Naive thymus-derived CD8-positive, alpha-beta T cell (primary cell): ENCODE measurements at regions not wholly inside any gene's neighbourhood (a gene's known extent, or its start where the extent isn't known, plus 50 kb on each side); places are given as distances from the start of the nearest gene placed in this dataset.

Experiments used
- ATAC-seq, 2 donors: fragments of 150-1000 bp; cut with Tn5 transposase in 1 of 2; sonication (Bioruptor Pico), chemical (Tn5 transposase) in 1 of 2; 1 replicate in 1 of 2; 2 replicates in 1 of 2; pipeline ENCODE4 v1.10.0; 2021; ENCODE audit warnings: mild to moderate bottlenecking in 2 of 2, moderate library complexity in 2 of 2
- POLR2A ChIA-PET: fragments of 350-600 bp; sonication (Branson Sonifier 250); formaldehyde crosslinking; loops from one replicate; lab custom pipeline; 2021; ENCODE audit warnings: antibody characterized with exemption; lab: Charles Lee
- DNase-seq, 10 donors: peaks; one replicate each; pipeline versions ENCODE4 v3.0.0 to v3.0.0-alpha.2; 2020 to 2022
- H3K27ac Mint-ChIP-seq, 10 donors: one replicate each; pipeline ENCODE4 v1.8.0; 2020 to 2022; ENCODE audit warnings: mild to moderate bottlenecking in 10 of 10, mixed read lengths in 10 of 10, moderate library complexity in 4 of 10, inconsistent platforms in 1 of 10
- H3K27me3 Mint-ChIP-seq, 5 donors: one replicate each; pipeline ENCODE4 v1.8.0; 2021 to 2022; ENCODE audit warnings: mixed read lengths in 5 of 5
- H3K36me3 Mint-ChIP-seq, 3 donors: one replicate each; pipeline ENCODE4 v1.8.0; 2020 to 2022; ENCODE audit warnings: mixed read lengths in 3 of 3, mild to moderate bottlenecking in 2 of 3, inconsistent platforms in 1 of 3
- H3K4me1 Mint-ChIP-seq, 4 donors: one replicate each; pipeline ENCODE4 v1.8.0; 2021 to 2022; ENCODE audit warnings: mixed read lengths in 4 of 4
- H3K4me3 Mint-ChIP-seq, 10 donors: one replicate each; pipeline ENCODE4 v1.8.0; 2020 to 2022; ENCODE audit warnings: mild to moderate bottlenecking in 10 of 10, mixed read lengths in 10 of 10, moderate library complexity in 6 of 10, inconsistent platforms in 1 of 10
- H3K9me3 Mint-ChIP-seq, 9 donors: one replicate each; pipeline ENCODE4 v1.8.0; 2020 to 2022; ENCODE audit warnings: mixed read lengths in 9 of 9, mild to moderate bottlenecking in 3 of 9, inconsistent platforms in 1 of 9, moderate library complexity in 1 of 9

- Mint-ChIP-seq H3K9me3 (peaks cover 0 to 28% (median 9%) of the 10 kb centered on the region in 9 donors), H3K27ac (peak overlapping the region in 3 of 10 donors; percentile 62 to 83 (median 81)), H3K27me3 (no peaks in the 10 kb centered on the region), H3K4me1 (peaks cover 4 to 20% (median 13%) of the 10 kb centered on the region in 4 donors), H3K36me3 (peaks cover 0 to 16% (median 0%) of the 10 kb centered on the region in 3 donors), H3K4me3 (no peak overlapping the region)
- DNase-seq, result no peak
- POLR2A ChIA-PET, result no interaction called here
- no peak for ATAC-seq
These were observed 109.4 kb upstream of the FAM9C start for GRCh38 chrX:13153796-13154195.

- Mint-ChIP-seq H3K27ac (peak overlapping the region in 9 of 10 donors; percentile 21 to 95 (median 86)), H3K4me3 (peak overlapping the region in 2 of 10 donors; percentile 49 to 59), H3K4me1 (peaks cover 4 to 20% (median 13%) of the 10 kb centered on the region in 4 donors), H3K27me3 (no peaks in the 10 kb centered on the region), H3K9me3 (peaks cover 0 to 30% (median 9%) of the 10 kb centered on the region in 9 donors), H3K36me3 (peaks cover 0 to 16% (median 0%) of the 10 kb centered on the region in 3 donors)
- POLR2A ChIA-PET, result interaction anchor here (1.1 to 1.2 kb wide), 2 partner anchors 15 to 65 kb away, joined by 3 to 4 read pairs; no protein-coding TSS in a partner anchor
- DNase-seq, result no peak
- ATAC-seq, result no peak
These were observed 108.2 kb upstream of the FAM9C start for GRCh38 chrX:13152518-13153185.

- peak in 8 of 10 donors; percentile 44 to 78 (median 62) for DNase-seq
- ATAC-seq, result peak; percentile 88 to 95
- Mint-ChIP-seq H3K9me3 (peaks cover 0 to 36% (median 9%) of the 10 kb centered on the region in 9 donors), H3K4me3 (peak overlapping the region in 8 of 10 donors; percentile 1 to 74 (median 60)), H3K36me3 (peaks cover 0 to 20% (median under 1%) of the 10 kb centered on the region in 3 donors), H3K27me3 (no peaks in the 10 kb centered on the region), H3K4me1 (peaks cover 4 to 20% (median 13%) of the 10 kb centered on the region in 4 donors), H3K27ac (peak overlapping the region; percentile 63 to 95 (median 87))
- POLR2A ChIA-PET, result interaction anchor here (1.1 to 1.2 kb wide), 2 partner anchors 16 to 65 kb away, joined by 3 to 4 read pairs; no protein-coding TSS in a partner anchor
These were observed 107.6 kb upstream of the FAM9C start for GRCh38 chrX:13151828-13152517.

DNA sequence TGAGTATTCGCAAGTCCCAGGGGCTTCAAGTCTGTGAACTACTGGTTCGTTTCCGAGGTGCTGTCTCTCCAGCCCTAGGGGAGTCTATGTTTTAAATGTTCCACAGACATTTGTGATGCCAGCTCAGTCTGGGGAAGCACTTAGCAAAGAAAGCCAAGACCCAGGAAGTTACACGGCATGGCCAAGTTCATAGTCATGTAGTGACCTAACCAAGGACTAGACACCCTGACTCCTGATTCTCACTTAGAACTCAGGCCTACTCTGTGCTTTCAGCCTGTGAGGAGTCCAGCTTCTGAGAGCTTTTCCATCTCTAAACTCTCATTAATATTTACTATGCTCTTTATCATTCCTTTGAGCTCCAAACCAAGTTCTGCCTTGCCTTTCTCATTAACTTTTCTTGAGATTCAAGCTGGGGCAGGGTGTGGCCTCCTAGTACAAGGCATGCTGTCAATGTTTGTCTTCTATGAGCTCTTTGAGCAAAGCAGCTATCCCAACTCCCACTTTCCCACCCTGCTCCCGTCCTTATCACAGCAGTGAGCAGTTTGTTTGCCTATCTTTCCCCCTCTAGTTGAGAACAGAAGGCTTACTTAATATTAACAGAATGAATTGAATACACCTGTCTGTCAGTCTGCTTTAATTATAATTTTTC lies 105.4 kb upstream of the FAM9C start:
- Mint-ChIP-seq H3K36me3 (peaks cover 0 to 24% (median 5%) of the 10 kb centered on the region in 3 donors), H3K27me3 (no peaks in the 10 kb centered on the region), H3K27ac (peak overlapping the region in 3 of 10 donors; percentile 30 to 56 (median 49)), H3K4me1 (peaks cover 4 to 20% (median 13%) of the 10 kb centered on the region in 4 donors), H3K9me3 (peaks cover 0 to 52% (median 10%) of the 10 kb centered on the region in 9 donors), H3K4me3 (no peak overlapping the region)
- ATAC-seq (no peak), DNase-seq (no peak)
- POLR2A ChIA-PET, result no interaction called here

DNA sequence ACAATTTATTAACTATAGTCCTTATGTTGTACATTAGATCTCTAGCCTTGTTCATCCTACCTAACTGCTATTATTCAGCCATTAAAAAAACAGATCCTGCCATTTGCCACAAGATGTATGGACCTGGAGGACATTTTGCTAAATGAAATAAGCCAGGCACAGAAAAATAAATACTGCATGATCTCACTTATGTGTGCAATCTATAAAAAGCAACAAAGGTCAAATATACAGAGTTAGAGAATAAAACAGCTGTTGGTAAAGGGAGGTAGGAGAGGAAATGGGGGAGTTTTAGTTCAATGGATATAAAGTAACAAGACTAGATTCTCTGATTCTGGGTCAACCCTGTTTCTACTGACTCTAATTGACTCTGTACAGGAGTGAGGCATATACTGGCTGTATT lies 103.3 kb upstream of the FAM9C start:
- H3K36me3 Mint-ChIP-seq, result peaks cover 0 to 14% (median 5%) of the 10 kb centered on the region in 3 donors
- peaks cover 3 to 23% (median 12%) of the 10 kb centered on the region in 4 donors for H3K4me1 Mint-ChIP-seq
- peaks cover 0 to 32% (median 6%) of the 10 kb centered on the region in 9 donors for H3K9me3 Mint-ChIP-seq
- ATAC-seq (no peak), DNase-seq (no peak)
- no peak overlapping the region for H3K4me3 Mint-ChIP-seq
- POLR2A ChIA-PET, result no interaction called here
- no peak overlapping the region for H3K27ac Mint-ChIP-seq
- H3K27me3 Mint-ChIP-seq, result no peaks in the 10 kb centered on the region

- H3K4me3 Mint-ChIP-seq, result no peak overlapping the region
- ATAC-seq, result no peak
- DNase-seq, result no peak
- peaks cover 0 to 14% (median 5%) of the 10 kb centered on the region in 3 donors for H3K36me3 Mint-ChIP-seq
- peaks cover 0 to 31% (median 6%) of the 10 kb centered on the region in 9 donors for H3K9me3 Mint-ChIP-seq
- peak overlapping the region in 1 of 10 donors; percentile 80 for H3K27ac Mint-ChIP-seq
- H3K4me1 Mint-ChIP-seq, result peaks cover 3 to 19% (median 12%) of the 10 kb centered on the region in 4 donors
- no peaks in the 10 kb centered on the region for H3K27me3 Mint-ChIP-seq
- POLR2A ChIA-PET, result no interaction called here
These were observed 102.7 kb upstream of the FAM9C start for GRCh38 chrX:13147147-13147546.

DNA sequence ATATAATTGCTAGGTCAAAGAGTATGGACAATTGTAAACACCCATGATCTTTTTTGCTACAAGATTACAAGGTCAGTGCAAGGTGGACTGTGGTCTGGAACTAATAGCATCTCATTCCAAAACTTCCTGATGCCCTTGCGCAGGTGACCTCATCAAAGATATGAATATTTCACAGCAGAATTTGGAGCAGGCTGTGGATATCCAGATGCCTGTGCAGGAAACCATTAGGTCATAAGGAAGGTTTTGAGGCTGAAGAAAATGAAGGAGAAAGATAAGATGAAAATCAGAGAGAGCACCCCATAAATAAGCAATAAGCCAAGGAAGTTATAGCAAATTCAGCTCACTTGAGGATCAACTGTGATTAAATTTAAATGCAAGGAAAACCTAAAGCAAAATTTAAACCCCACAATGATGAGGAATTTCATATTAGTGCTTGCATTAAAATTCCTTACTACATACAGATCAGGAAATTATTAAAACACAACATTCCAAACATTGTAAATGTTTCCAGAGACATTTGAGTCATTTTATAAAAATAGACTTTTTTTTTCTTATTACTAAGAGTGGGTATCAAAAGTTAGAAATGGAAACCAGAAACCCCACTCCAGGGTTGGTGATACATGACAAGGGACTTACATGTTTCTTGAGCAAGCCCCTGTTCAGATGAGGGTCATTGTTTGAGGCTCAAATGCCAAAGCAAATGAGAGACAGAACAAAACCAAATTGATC lies 100.7 kb upstream of the FAM9C start:
- peaks cover 0 to 14% (median 5%) of the 10 kb centered on the region in 3 donors for H3K36me3 Mint-ChIP-seq
- no peak for ATAC-seq
- H3K9me3 Mint-ChIP-seq, result peaks cover 0 to 31% (median 6%) of the 10 kb centered on the region in 9 donors
- H3K4me3 Mint-ChIP-seq, result no peak overlapping the region
- POLR2A ChIA-PET, result no interaction called here
- peaks cover 0 to 8% (median 5%) of the 10 kb centered on the region in 4 donors for H3K4me1 Mint-ChIP-seq
- H3K27ac Mint-ChIP-seq, result no peak overlapping the region
- H3K27me3 Mint-ChIP-seq, result no peaks in the 10 kb centered on the region
- no peak for DNase-seq

- Mint-ChIP-seq H3K27me3 (no peaks in the 10 kb centered on the region), H3K36me3 (peaks cover 0 to 14% (median 5%) of the 10 kb centered on the region in 3 donors), H3K27ac (peak overlapping the region in 1 of 10 donors; percentile 53), H3K9me3 (peaks cover 0 to 27% (median 5%) of the 10 kb centered on the region in 9 donors), H3K4me3 (peak overlapping the region in 1 of 10 donors; percentile 23), H3K4me1 (peaks cover 0 to 9% (median 3%) of the 10 kb centered on the region in 4 donors)
- POLR2A ChIA-PET, result no interaction called here
- ATAC-seq (no peak), DNase-seq (no peak)
These were observed 98.5 kb upstream of the FAM9C start for GRCh38 chrX:13142891-13143290.

DNA sequence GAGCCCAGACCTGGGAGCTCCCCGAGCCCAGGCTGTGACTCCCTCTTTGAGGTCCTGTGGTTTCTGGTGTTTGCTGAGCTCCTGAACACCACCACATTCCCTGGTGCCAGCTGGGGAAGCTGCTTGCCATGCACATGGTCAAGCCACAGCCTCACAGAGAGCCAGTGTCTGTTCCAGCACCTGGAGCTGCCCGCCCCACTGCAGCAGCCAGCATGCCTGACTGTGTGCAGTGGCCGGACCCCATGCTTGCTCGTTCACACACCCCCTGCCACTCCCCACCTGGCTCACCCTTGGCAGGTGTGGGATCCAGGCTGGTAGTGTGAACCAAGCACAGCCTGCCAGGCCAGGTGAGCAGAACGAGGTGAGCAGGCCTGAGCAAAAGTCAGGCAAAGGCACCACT lies 95.6 kb upstream of the FAM9C start:
- Mint-ChIP-seq H3K27me3 (no peaks in the 10 kb centered on the region), H3K4me1 (peaks cover 0 to 9% (median 3%) of the 10 kb centered on the region in 4 donors), H3K9me3 (peaks cover 0 to 5% (median 1%) of the 10 kb centered on the region in 9 donors), H3K27ac (no peak overlapping the region), H3K36me3 (peaks cover 0 to 3% (median 0%) of the 10 kb centered on the region in 3 donors), H3K4me3 (no peak overlapping the region)
- no peak for DNase-seq
- POLR2A ChIA-PET, result no interaction called here
- no peak for ATAC-seq

- Mint-ChIP-seq H3K9me3 (peaks cover 0 to 10% (median 0%) of the 10 kb centered on the region in 9 donors), H3K27me3 (no peaks in the 10 kb centered on the region), H3K27ac (peak overlapping the region in 7 of 10 donors; percentile 13 to 79 (median 63)), H3K4me3 (peak overlapping the region in 3 of 10 donors; percentile 6 to 45 (median 20)), H3K4me1 (peaks cover 0 to 29% (median 10%) of the 10 kb centered on the region in 4 donors), H3K36me3 (no peaks in the 10 kb centered on the region)
- ATAC-seq (peak; percentile 62 to 67), DNase-seq (peak in 4 of 10 donors; percentile 1 to 26 (median 13))
- POLR2A ChIA-PET, result no interaction called here
These were observed 87.1 kb upstream of the FAM9C start for GRCh38 chrX:13131396-13132137.

GRCh38 chrX:13130816-13131215 lies 86.4 kb upstream of the FAM9C start:
- Mint-ChIP-seq H3K27ac (peak overlapping the region in 1 of 10 donors; percentile 0), H3K4me1 (peaks cover 0 to 29% (median 10%) of the 10 kb centered on the region in 4 donors), H3K4me3 (no peak overlapping the region), H3K9me3 (peaks cover 0 to 10% (median 0%) of the 10 kb centered on the region in 9 donors), H3K27me3 (no peaks in the 10 kb centered on the region), H3K36me3 (no peaks in the 10 kb centered on the region)
- DNase-seq, result no peak
- no peak for ATAC-seq
- POLR2A ChIA-PET, result no interaction called here
